ENCODE measurements at regions not wholly inside any gene's neighbourhood (a gene's known extent, or its start where the extent isn't known, plus 50 kb on each side); places are given as distances from the start of the nearest gene placed in this dataset.

DNA sequence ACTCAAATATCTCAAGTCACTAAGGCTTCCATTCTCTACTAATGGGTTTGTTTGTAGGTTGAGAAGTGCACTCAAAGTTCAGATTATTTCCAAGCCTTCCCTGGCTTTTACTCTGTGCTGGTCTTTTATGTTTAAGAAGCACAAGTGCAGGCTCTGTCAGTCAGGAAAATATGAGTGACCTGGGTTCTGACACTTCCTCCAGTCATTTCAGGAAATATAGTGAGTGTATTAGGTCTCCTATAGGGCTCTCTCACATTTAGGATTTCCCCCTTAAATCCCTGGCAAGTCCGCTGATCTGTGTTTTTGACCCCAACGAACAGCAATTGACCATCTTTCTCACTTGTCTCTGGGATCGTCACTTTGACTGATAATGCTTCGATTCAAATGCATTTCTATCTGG lies 210.2 kb downstream of the ARPP21 start:
- TF ChIP-seq FOS (IDR thresholded peaks at IDR 0.05; ENCODE audit: borderline replicate concordance, insufficient read depth, low read length) (no peak), POLR2A (IDR thresholded peaks at IDR 0.05; ENCODE audit: low read depth, low read length) (no peak)
